ENCODE measurements at regions not wholly inside any gene's neighbourhood (a gene's known extent, or its start where the extent isn't known, plus 50 kb on each side); places are given as distances from the start of the nearest gene placed in this dataset.

DNA sequence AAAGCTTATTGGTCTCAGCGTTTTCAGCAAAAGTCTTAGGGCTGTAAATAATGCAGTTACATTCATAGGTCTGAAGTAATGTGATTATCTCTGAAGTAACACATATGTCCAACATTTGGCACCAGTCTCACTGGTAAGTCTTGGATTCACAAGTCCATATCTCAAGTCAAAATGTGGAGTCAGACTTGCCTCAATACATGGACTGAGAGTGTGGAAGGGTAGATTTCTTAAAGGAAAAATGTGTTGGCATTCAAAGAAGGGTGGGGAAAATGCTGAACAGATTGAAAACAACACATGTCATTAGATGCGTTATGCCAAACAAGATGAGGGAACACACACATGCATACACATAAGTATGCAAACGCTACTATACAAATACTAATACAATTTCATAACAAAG is 989.0 kb upstream of the MANEA start:
- TF ChIP-seq ZNF274 (IDR thresholded peaks at IDR 0.05; ENCODE audit: low read depth, low read length) (no peak), YY1 (IDR thresholded peaks at IDR 0.05; ENCODE audit: insufficient read depth, insufficient read length) (no peak), SUZ12 (IDR thresholded peaks at IDR 0.05; ENCODE audit: extremely low read depth, insufficient read depth, insufficient read length) (no peak)

All from NT2/D1 (cell line).